OCI-LY7 (cell line): ENCODE measurements at regions not wholly inside any gene's neighbourhood (a gene's known extent, or its start where the extent isn't known, plus 50 kb on each side); places are given as distances from the start of the nearest gene placed in this dataset.

Source experiments
- BruUV-seq: library from RNA; stranded (reverse); fragments of 400-500 nt; replicated peaks from 2 replicates; lab custom pipeline; 2021; lab: Mats Ljungman, UMichigan
- CTCF ChIA-PET: fragments of 300-600 bp; sonication (Branson Sonifier 250); formaldehyde crosslinking; loops from one replicate; lab custom pipeline; 2022; ENCODE audit warnings: antibody characterized with exemption; ENCODE audit not compliant: unreplicated experiment; lab: Charles Lee
- POLR2A ChIA-PET: fragments of 300-600 bp; sonication (Branson Sonifier 250); formaldehyde crosslinking; loops from one replicate; lab custom pipeline; 2022; ENCODE audit warnings: antibody characterized with exemption; lab: Charles Lee
- DNase-seq: peaks from one replicate; pipeline ENCODE4 v3.0.0-alpha.2; 2015; ENCODE audit warnings: low spot score
- H2AFZ ChIP-seq: fragments of 200-600 bp; sonication (generic), shearing (Covaris generic); 2 replicates; pipeline ENCODE4 v1.6.1; 2014; ENCODE audit warnings: mild to moderate bottlenecking, antibody characterized with exemption, low read length, moderate library complexity
- H3K27ac ChIP-seq: fragments of 200-600 bp; sonication (generic); 2 replicates; pipeline ENCODE4 v1.5.1; 2014; ENCODE audit warnings: mixed run types, low read depth, mild to moderate bottlenecking, moderate library complexity, low read length, inconsistent platforms; ENCODE audit not compliant: poor library complexity, severe bottlenecking
- H3K36me3 ChIP-seq: fragments of 200-600 bp; sonication (generic); 2 replicates; pipeline ENCODE4 v1.6.1; 2014; ENCODE audit warnings: mild to moderate bottlenecking, antibody characterized with exemption, low read length, moderate library complexity, mixed read lengths; ENCODE audit not compliant: insufficient read depth
- H3K4me1 ChIP-seq: fragments of 200-600 bp; sonication (generic); 2 replicates; pipeline ENCODE4 v1.5.1; 2014; ENCODE audit warnings: mild to moderate bottlenecking, low read length; ENCODE audit not compliant: insufficient read depth, poor library complexity, severe bottlenecking
- H3K4me2 ChIP-seq: fragments of 200-600 bp; sonication (generic); 2 replicates; pipeline ENCODE4 v1.6.1; 2014; ENCODE audit warnings: mild to moderate bottlenecking, low read length
- H3K4me3 ChIP-seq: fragments of 200-600 bp; sonication (generic); 2 replicates; pipeline ENCODE4 v1.5.1; 2014; ENCODE audit warnings: mild to moderate bottlenecking, low read depth, low read length; ENCODE audit not compliant: poor library complexity, severe bottlenecking
- H3K79me2 ChIP-seq: fragments of 200-600 bp; sonication (generic); 2 replicates; pipeline ENCODE4 v1.6.1; 2016; ENCODE audit warnings: low read depth, mild to moderate bottlenecking, low read length, moderate library complexity, mixed read lengths; ENCODE audit not compliant: insufficient read depth
- H3K9me2 ChIP-seq: fragments of 200-600 bp; sonication (generic); 2 replicates; pipeline ENCODE4 v1.6.1; 2016; ENCODE audit warnings: mild to moderate bottlenecking, low read length, mixed read lengths; ENCODE audit not compliant: insufficient read depth
- H3K9me3 ChIP-seq: fragments of 200-600 bp; sonication (generic); 2 replicates; pipeline ENCODE4 v1.6.1; 2014; ENCODE audit warnings: mild to moderate bottlenecking, mixed run types, low read length, mixed read lengths
- H4K20me1 ChIP-seq: fragments of 200-600 bp; sonication (generic); 2 replicates; pipeline ENCODE4 v1.6.1; 2014; ENCODE audit warnings: mild to moderate bottlenecking, antibody characterized with exemption, low read length, moderate library complexity, mixed read lengths; ENCODE audit not compliant: insufficient read depth
- CTCF ChIP-seq: fragments of 200-600 bp; sonication (generic); conservative IDR thresholded peaks from 2 replicates; pipeline ENCODE4 v1.5.1; 2014; ENCODE audit warnings: mild to moderate bottlenecking, antibody characterized with exemption, low read length, moderate library complexity, mixed read lengths
- EZH2phosphoT487 ChIP-seq: fragments of 200-600 bp; sonication (generic); IDR thresholded peaks from 2 replicates; pipeline ENCODE4 v1.6.1; 2018; ENCODE audit warnings: low read depth, borderline replicate concordance, mild to moderate bottlenecking, mixed run types, antibody characterized with exemption, low read length, moderate library complexity, mixed read lengths
- intact Hi-C: fragments of 100-400 bp; cut with micrococcal nuclease; formaldehyde crosslinking; loops from one replicate; pipeline ENCODE4 v1.10.0; 2022; ENCODE audit not compliant: unreplicated experiment

- no peak overlapping the region for H2AFZ ChIP-seq
- DNase-seq: no peak
- no peak overlapping the region for H3K27ac ChIP-seq
- ChIA-PET POLR2A (interaction anchor here (0.6 kb wide), 1 partner anchor 43 kb away, joined by 3 read pairs; no protein-coding TSS in a partner anchor), CTCF (no interaction called here)
- no peaks in the 10 kb centered on the region for H3K4me1 ChIP-seq
- H4K20me1 ChIP-seq: no peaks in the 10 kb centered on the region
- intact Hi-C loops: no loop called here
- no peaks in the 10 kb centered on the region for H3K79me2 ChIP-seq
- no peak overlapping the region for H3K4me3 ChIP-seq
- H3K9me2 ChIP-seq: no peaks in the 10 kb centered on the region
- H3K4me2 ChIP-seq: no peak overlapping the region
- no peaks in the 10 kb centered on the region for H3K9me3 ChIP-seq
- BruUV-seq: no TSS peak
- H3K36me3 ChIP-seq: no peaks in the 10 kb centered on the region
- TF ChIP-seq CTCF: no peak
- no peak for TF ChIP-seq EZH2phosphoT487
These were observed 95.3 kb upstream of the FAM136A start for GRCh38 chr2:70397186-70397585.

- H3K27ac ChIP-seq: no peak overlapping the region
- H3K4me2 ChIP-seq: no peak overlapping the region
- POLR2A ChIA-PET: interaction anchor here (0.7 kb wide), 2 partner anchors 341 to 1600 kb away, joined by 3 to 4 read pairs; no protein-coding TSS in a partner anchor
- CTCF ChIA-PET: interaction anchor here (0.6 kb wide), 1 partner anchor 112 kb away, joined by 3 read pairs; no protein-coding TSS in a partner anchor
- no peaks in the 10 kb centered on the region for H4K20me1 ChIP-seq
- intact Hi-C loops: no loop called here
- no peak overlapping the region for H2AFZ ChIP-seq
- no peaks in the 10 kb centered on the region for H3K9me2 ChIP-seq
- no peak for TF ChIP-seq EZH2phosphoT487
- TF ChIP-seq CTCF: no peak
- BruUV-seq: no TSS peak
- H3K4me1 ChIP-seq: no peaks in the 10 kb centered on the region
- H3K36me3 ChIP-seq: no peaks in the 10 kb centered on the region
- H3K4me3 ChIP-seq: no peak overlapping the region
- DNase-seq: no peak
- no peaks in the 10 kb centered on the region for H3K9me3 ChIP-seq
- no peaks in the 10 kb centered on the region for H3K79me2 ChIP-seq
These were observed 94.7 kb upstream of the FAM136A start for GRCh38 chr2:70396612-70397011.

GRCh38 chr2:70393881-70394280, 92.0 kb upstream of the FAM136A start:
- CTCF ChIA-PET: no interaction called here
- H3K4me3 ChIP-seq: no peak overlapping the region
- no peak for TF ChIP-seq CTCF
- no peak for TF ChIP-seq EZH2phosphoT487
- H3K79me2 ChIP-seq: no peaks in the 10 kb centered on the region
- no TSS peak for BruUV-seq
- H3K27ac ChIP-seq: no peak overlapping the region
- POLR2A ChIA-PET: no interaction called here
- H3K4me1 ChIP-seq: no peaks in the 10 kb centered on the region
- H3K9me3 ChIP-seq: no peaks in the 10 kb centered on the region
- no peak overlapping the region for H3K4me2 ChIP-seq
- H2AFZ ChIP-seq: no peak overlapping the region
- intact Hi-C loops: no loop called here
- H4K20me1 ChIP-seq: no peaks in the 10 kb centered on the region
- DNase-seq: no peak
- H3K36me3 ChIP-seq: no peaks in the 10 kb centered on the region
- no peaks in the 10 kb centered on the region for H3K9me2 ChIP-seq
